Cerebellar cortex (tissue), 1 donor: ENCODE measurements at regions not wholly inside any gene's neighbourhood (a gene's known extent, or its start where the extent isn't known, plus 50 kb on each side); places are given as distances from the start of the nearest gene placed in this dataset.
A peak's percentile ranks its signal among the peaks of the same experiment; 100 is the strongest.

Experiments used
- DNase-seq: peaks from one replicate; pipeline ENCODE4 v3.0.0-alpha.2; 2015; ENCODE audit warnings: low spot score

- no peak for DNase-seq
Observed at GRCh38 chr3:10555263-10555662, 49.9 kb upstream of the ATP2B2 start.

- no peak for DNase-seq
Observed at GRCh38 chr3:10556312-10556711, 50.9 kb upstream of the ATP2B2 start.

GRCh38 chr3:10557250-10557649 is 51.9 kb upstream of the ATP2B2 start:
- no peak for DNase-seq

GRCh38 chr3:10557781-10558373 is 52.5 kb upstream of the ATP2B2 start:
- peak; percentile 52 for DNase-seq

GRCh38 chr3:10558736-10559135 is 53.4 kb upstream of the ATP2B2 start:
- peak; percentile 97 for DNase-seq

- DNase-seq = no peak
Observed at GRCh38 chr3:10560060-10560861, 54.9 kb upstream of the ATP2B2 start.

- no peak for DNase-seq
Observed at GRCh38 chr3:10561162-10561945, 56.0 kb upstream of the ATP2B2 start.

GRCh38 chr3:10561946-10562560 is 56.7 kb upstream of the ATP2B2 start:
- DNase-seq = no peak

- DNase-seq = no peak
Observed at GRCh38 chr3:10563396-10563795, 58.0 kb upstream of the ATP2B2 start.

- no peak for DNase-seq
Observed at GRCh38 chr3:10565814-10566213, 60.4 kb upstream of the ATP2B2 start.

- no peak for DNase-seq
Observed at GRCh38 chr3:10566451-10566850, 61.1 kb upstream of the ATP2B2 start.

- no peak for DNase-seq
Observed at GRCh38 chr3:10568549-10568948, 63.2 kb upstream of the ATP2B2 start.

GRCh38 chr3:10570196-10570946 is 65.0 kb upstream of the ATP2B2 start:
- no peak for DNase-seq

- DNase-seq = peak; percentile 83
Observed at GRCh38 chr3:10574101-10574620, 68.8 kb upstream of the ATP2B2 start.

- DNase-seq = peak; percentile 72
Observed at GRCh38 chr3:10575601-10576160, 70.3 kb upstream of the ATP2B2 start.

GRCh38 chr3:10577486-10577885 is 72.1 kb upstream of the ATP2B2 start:
- DNase-seq = no peak

GRCh38 chr3:10580426-10580825 is 75.0 kb upstream of the ATP2B2 start:
- no peak for DNase-seq

GRCh38 chr3:10581251-10581650 is 75.9 kb upstream of the ATP2B2 start:
- peak; percentile 39 for DNase-seq

- DNase-seq = no peak
Observed at GRCh38 chr3:10581716-10582115, 76.3 kb upstream of the ATP2B2 start.

GRCh38 chr3:10582733-10583132 is 77.3 kb upstream of the ATP2B2 start:
- DNase-seq = no peak
